IMR-90 (cell line): ENCODE measurements at regions not wholly inside any gene's neighbourhood (a gene's known extent, or its start where the extent isn't known, plus 50 kb on each side); places are given as distances from the start of the nearest gene placed in this dataset.

ENCODE experiments used
- ATAC-seq: fragments of 200-7000 bp; cut with Tn5 transposase; 2 replicates; pipeline ENCODE4 v1.9.1; 2020; ENCODE audit warnings: low read depth, mild to moderate bottlenecking, moderate library complexity
- BruUV-seq: library from RNA; stranded (reverse); fragments of 400-500 nt; replicated peaks from 2 replicates; lab custom pipeline; 2021; lab: Mats Ljungman, UMichigan
- CTCF ChIA-PET: fragments of 300-600 bp; formaldehyde crosslinking; extraction: SDS; loops from one replicate; lab custom pipeline; 2021; ENCODE audit warnings: antibody characterized with exemption; lab: Yijun Ruan, JAX
- POLR2A ChIA-PET: fragments of 300-600 bp; sonication (Branson Sonifier 250); formaldehyde crosslinking; loops from one replicate; lab custom pipeline; 2022; ENCODE audit warnings: antibody characterized with exemption; ENCODE audit not compliant: unreplicated experiment; lab: Charles Lee
- DNase-seq: peaks from one replicate; pipeline ENCODE4 v3.0.0; 2013
- H2AFZ ChIP-seq: replicated peaks from 2 replicates; pipeline ENCODE3; 2013; ENCODE audit warnings: low read length, mild to moderate bottlenecking; ENCODE audit not compliant: poor library complexity
- H2AK5ac ChIP-seq: 2 replicates; pipeline ENCODE4 v1.6.1; 2013; ENCODE audit warnings: low read depth, low read length, inconsistent platforms
- H2AK9ac ChIP-seq: replicated peaks from 2 replicates; pipeline ENCODE3; 2013; ENCODE audit warnings: mild to moderate bottlenecking, low read depth, low read length, moderate library complexity; ENCODE audit not compliant: poor library complexity
- H2BK120ac ChIP-seq: 2 replicates; pipeline ENCODE4 v1.6.1; 2013; ENCODE audit warnings: low read depth, low read length, inconsistent platforms
- H2BK15ac ChIP-seq: 3 replicates; pipeline ENCODE4 v1.6.1; 2013; ENCODE audit warnings: low read depth, low read length, inconsistent platforms
- H2BK20ac ChIP-seq: 2 replicates; pipeline ENCODE4 v1.6.1; 2013; ENCODE audit warnings: low read depth, mild to moderate bottlenecking, inconsistent platforms, low read length, moderate library complexity
- H2BK5ac ChIP-seq: 2 replicates; pipeline ENCODE4 v1.6.1; 2013; ENCODE audit warnings: mild to moderate bottlenecking, low read depth, low read length, inconsistent platforms; ENCODE audit not compliant: poor library complexity, severe bottlenecking
- H3K14ac ChIP-seq: replicated peaks from 2 replicates; pipeline ENCODE4 v1.6.1; 2013; ENCODE audit warnings: low read depth, low read length, inconsistent platforms
- H3K18ac ChIP-seq: 2 replicates; pipeline ENCODE4 v1.6.1; 2013; ENCODE audit warnings: low read depth, low read length, control low read depth
- H3K23ac ChIP-seq: 2 replicates; pipeline ENCODE4 v1.6.1; 2013; ENCODE audit warnings: low read depth, low read length, inconsistent platforms
- H3K27ac ChIP-seq: 2 replicates; pipeline ENCODE4 v1.5.1; 2013; ENCODE audit warnings: mild to moderate bottlenecking, control low read depth, low read length; ENCODE audit not compliant: insufficient read depth
- H3K27me3 ChIP-seq: 2 replicates; pipeline ENCODE4 v1.6.1; 2013; ENCODE audit warnings: low read length; ENCODE audit not compliant: control insufficient read depth, insufficient read depth
- H3K36me3 ChIP-seq: 2 replicates; pipeline ENCODE4 v1.6.1; 2013; ENCODE audit warnings: low read length, mixed read lengths; ENCODE audit not compliant: control insufficient read depth, insufficient read depth
- H3K4ac ChIP-seq: 2 replicates; pipeline ENCODE4 v1.6.1; 2013; ENCODE audit warnings: low read depth, low read length, inconsistent platforms
- H3K4me1 ChIP-seq: 2 replicates; pipeline ENCODE4 v1.6.1; 2013; ENCODE audit warnings: low read length, mixed read lengths; ENCODE audit not compliant: control insufficient read depth, insufficient read depth
- H3K4me2 ChIP-seq: 2 replicates; pipeline ENCODE4 v1.6.1; 2013; ENCODE audit warnings: low read depth, mild to moderate bottlenecking, control low read depth, low read length, moderate library complexity
- H3K4me3 ChIP-seq: 2 replicates; pipeline ENCODE4 v1.5.1; 2013; ENCODE audit warnings: low read depth, mild to moderate bottlenecking, control low read depth, low read length, moderate library complexity; ENCODE audit not compliant: insufficient read depth
- H3K56ac ChIP-seq: 2 replicates; pipeline ENCODE4 v1.6.1; 2013; ENCODE audit warnings: low read length, inconsistent platforms; ENCODE audit not compliant: insufficient read depth; ENCODE audit errors: extremely low read depth
- H3K79me1 ChIP-seq, 2 experiments: 2 replicates each; pipeline ENCODE4 v1.6.1; 2013; ENCODE audit warnings: low read length in 2 of 2, inconsistent platforms in 1 of 2, low read depth in 1 of 2
- H3K9ac ChIP-seq: 2 replicates; pipeline ENCODE4 v1.6.1; 2013; ENCODE audit warnings: low read depth, low read length, control low read depth
- H3K9me1 ChIP-seq: 2 replicates; pipeline ENCODE4 v1.6.1; 2013; ENCODE audit warnings: low read length, inconsistent platforms; ENCODE audit not compliant: insufficient read depth
- H3K9me3 ChIP-seq: 2 replicates; pipeline ENCODE4 v1.6.1; 2013; ENCODE audit warnings: low read length; ENCODE audit not compliant: control insufficient read depth, insufficient read depth
- H4K20me1 ChIP-seq: 2 replicates; pipeline ENCODE4 v1.6.1; 2013; ENCODE audit warnings: low read length, inconsistent platforms; ENCODE audit not compliant: insufficient read depth
- H4K5ac ChIP-seq: 2 replicates; pipeline ENCODE4 v1.6.1; 2013; ENCODE audit warnings: mild to moderate bottlenecking, low read depth, low read length, control low read depth
- H4K8ac ChIP-seq, 2 experiments: 2 replicates each; pipeline ENCODE4 v1.6.1; 2013; ENCODE audit warnings: low read depth in 2 of 2, low read length in 2 of 2, control low read depth in 1 of 2, inconsistent platforms in 1 of 2
- H4K91ac ChIP-seq: 2 replicates; pipeline ENCODE4 v1.6.1; 2013; ENCODE audit warnings: low read depth, low read length, inconsistent platforms; ENCODE audit not compliant: insufficient read depth
- BHLHE40 ChIP-seq: fragments of 150-350 bp; IDR thresholded peaks from 2 replicates; pipeline ENCODE4 v1.6.1; 2016; ENCODE audit warnings: mild to moderate bottlenecking, low read depth, low read length
- CEBPB ChIP-seq: IDR thresholded peaks from 2 replicates; pipeline ENCODE4 v1.6.1; 2012; ENCODE audit warnings: low read depth, low read length, improper control_type of control experiment
- CHD1 ChIP-seq: IDR thresholded peaks from 2 replicates; pipeline ENCODE4 v1.6.1; 2012; ENCODE audit warnings: low read depth, low read length, improper control_type of control experiment
- FOS ChIP-seq: fragments of 150-350 bp; IDR thresholded peaks from 2 replicates; pipeline ENCODE4 v1.6.1; 2016; ENCODE audit warnings: low read depth, low read length
- MAFK ChIP-seq: IDR thresholded peaks from 2 replicates; pipeline ENCODE4 v1.6.1; 2012; ENCODE audit warnings: low read depth, low read length, improper control_type of control experiment
- MXI1 ChIP-seq: IDR thresholded peaks from 2 replicates; pipeline ENCODE4 v1.6.1; 2012; ENCODE audit warnings: low read depth, mild to moderate bottlenecking, low read length, moderate library complexity, borderline replicate concordance
- NFE2L2 ChIP-seq: fragments of 150-350 bp; IDR thresholded peaks from 2 replicates; pipeline ENCODE4 v1.6.1; 2016; ENCODE audit warnings: low read depth, mild to moderate bottlenecking, low read length
- POLR2A ChIP-seq: IDR thresholded peaks from 2 replicates; pipeline ENCODE4 v1.6.1; 2012; ENCODE audit warnings: mild to moderate bottlenecking, low read depth, low read length
- RAD21 ChIP-seq: IDR thresholded peaks from 2 replicates; pipeline ENCODE4 v1.6.1; 2012; ENCODE audit warnings: low read length, improper control_type of control experiment
- RCOR1 ChIP-seq: IDR thresholded peaks from 2 replicates; pipeline ENCODE4 v1.6.1; 2012; ENCODE audit warnings: mild to moderate bottlenecking, low read length, improper control_type of control experiment; ENCODE audit not compliant: insufficient replicate concordance
- RFX5 ChIP-seq: IDR thresholded peaks from 2 replicates; pipeline ENCODE4 v1.8.0; 2012; ENCODE audit warnings: low read depth, mild to moderate bottlenecking, low read length, moderate library complexity
- SMC3 ChIP-seq: fragments of 150-350 bp; IDR thresholded peaks from 2 replicates; pipeline ENCODE4 v1.6.1; 2016; ENCODE audit warnings: low read depth, mild to moderate bottlenecking, antibody characterized with exemption, low read length, moderate library complexity
- USF2 ChIP-seq: fragments of 150-350 bp; IDR thresholded peaks from 2 replicates; pipeline ENCODE4 v1.6.1; 2017; ENCODE audit warnings: mild to moderate bottlenecking, antibody characterized with exemption, low read length, low read depth
- WGBS, 2 experiments: methylation state at CpG; one replicate each; pipeline versions ENCODE4 v1.1.5 to v1.1.7; 2013; ENCODE audit warnings: missing lambda C conversion rate in 2 of 2; ENCODE audit not compliant: insufficient read length in 1 of 2; ENCODE audit errors: extremely low coverage in 2 of 2; 5-methylcytosine and 5-hydroxymethylcytosine counted together
- dilution Hi-C: fragments of 300-500 bp; cut with HindIII; formaldehyde crosslinking; loops from one replicate; pipeline ENCODE4 v1.14.3; 2018; ENCODE audit warnings: low sequenced_read_pairs; ENCODE audit not compliant: unreplicated experiment
- in situ Hi-C: fragments of 300-500 bp; cut with MboI; formaldehyde crosslinking; loops from 3 replicates; pipeline ENCODE4 v1.14.3; 2019; ENCODE audit warnings: low sequenced_read_pairs, inconsistent platforms, mixed read lengths
- intact Hi-C: fragments of 100-400 bp; cut with micrococcal nuclease; formaldehyde crosslinking; loops from 2 replicates; pipeline ENCODE4 v1.10.0; 2022
- TF ChIP-seq, protein P1 (sequence below): fragments of 150-350 bp; IDR thresholded peaks from 2 replicates; pipeline ENCODE4 v1.6.1; 2016; ENCODE audit warnings: low read depth, mild to moderate bottlenecking, low read length, moderate library complexity, borderline replicate concordance
- TF ChIP-seq, protein P2 (sequence below): conservative IDR thresholded peaks from 2 replicates; pipeline ENCODE4 v1.5.1; 2012; ENCODE audit warnings: mild to moderate bottlenecking, low read depth, low read length, improper control_type of control experiment

GRCh38 chr2:9113916-9114315 lies 92.7 kb upstream of the ASAP2 start:
- Histone ChIP-seq H4K5ac (no peak overlapping the region), H3K4me1 (peaks cover 13% of the 10 kb centered on the region), H3K36me3 (no peaks in the 10 kb centered on the region), H2AK5ac (no peak overlapping the region), H3K23ac (no peak overlapping the region), H4K91ac (no peak overlapping the region), H3K4ac (no peak overlapping the region), H3K14ac (no peak overlapping the region), H3K79me1 (0 out of 4 replicates have a peak, but pooled peaks cover 0 to 4% of the 10 kb centered on the region in 2 experiments), H3K9me3 (no peaks in the 10 kb centered on the region), H2AFZ (no peak overlapping the region), H4K8ac (no peak overlapping the region), H3K56ac (no peak overlapping the region), H3K9me1 (peaks cover 13% of the 10 kb centered on the region), H3K18ac (no peak overlapping the region), H2BK5ac (no peak overlapping the region), H3K4me3 (no peak overlapping the region), H4K20me1 (no peaks in the 10 kb centered on the region), H3K27ac (no peak overlapping the region), H2BK120ac (no peak overlapping the region), H3K9ac (no peak overlapping the region), H2AK9ac (no peak overlapping the region), H2BK15ac (no peak overlapping the region), H3K4me2 (no peak overlapping the region), H3K27me3 (no peaks in the 10 kb centered on the region), H2BK20ac (peak overlapping the region; percentile 26; the same call in 1 of the 2 replicates)
- CTCF ChIA-PET, result no interaction called here
- TF ChIP-seq RAD21 (no peak), MAFK (no peak), CHD1 (no peak), RCOR1 (no peak), USF2 (no peak), CEBPB (no peak), FOS (no peak), BHLHE40 (no peak), POLR2A (no peak), MXI1 (no peak), RFX5 (no peak), NFE2L2 (no peak), SMC3 (no peak)
- TF ChIP-seq, protein P1, sequence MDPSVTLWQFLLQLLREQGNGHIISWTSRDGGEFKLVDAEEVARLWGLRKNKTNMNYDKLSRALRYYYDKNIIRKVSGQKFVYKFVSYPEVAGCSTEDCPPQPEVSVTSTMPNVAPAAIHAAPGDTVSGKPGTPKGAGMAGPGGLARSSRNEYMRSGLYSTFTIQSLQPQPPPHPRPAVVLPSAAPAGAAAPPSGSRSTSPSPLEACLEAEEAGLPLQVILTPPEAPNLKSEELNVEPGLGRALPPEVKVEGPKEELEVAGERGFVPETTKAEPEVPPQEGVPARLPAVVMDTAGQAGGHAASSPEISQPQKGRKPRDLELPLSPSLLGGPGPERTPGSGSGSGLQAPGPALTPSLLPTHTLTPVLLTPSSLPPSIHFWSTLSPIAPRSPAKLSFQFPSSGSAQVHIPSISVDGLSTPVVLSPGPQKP, result no peak
- TF ChIP-seq, protein P2, sequence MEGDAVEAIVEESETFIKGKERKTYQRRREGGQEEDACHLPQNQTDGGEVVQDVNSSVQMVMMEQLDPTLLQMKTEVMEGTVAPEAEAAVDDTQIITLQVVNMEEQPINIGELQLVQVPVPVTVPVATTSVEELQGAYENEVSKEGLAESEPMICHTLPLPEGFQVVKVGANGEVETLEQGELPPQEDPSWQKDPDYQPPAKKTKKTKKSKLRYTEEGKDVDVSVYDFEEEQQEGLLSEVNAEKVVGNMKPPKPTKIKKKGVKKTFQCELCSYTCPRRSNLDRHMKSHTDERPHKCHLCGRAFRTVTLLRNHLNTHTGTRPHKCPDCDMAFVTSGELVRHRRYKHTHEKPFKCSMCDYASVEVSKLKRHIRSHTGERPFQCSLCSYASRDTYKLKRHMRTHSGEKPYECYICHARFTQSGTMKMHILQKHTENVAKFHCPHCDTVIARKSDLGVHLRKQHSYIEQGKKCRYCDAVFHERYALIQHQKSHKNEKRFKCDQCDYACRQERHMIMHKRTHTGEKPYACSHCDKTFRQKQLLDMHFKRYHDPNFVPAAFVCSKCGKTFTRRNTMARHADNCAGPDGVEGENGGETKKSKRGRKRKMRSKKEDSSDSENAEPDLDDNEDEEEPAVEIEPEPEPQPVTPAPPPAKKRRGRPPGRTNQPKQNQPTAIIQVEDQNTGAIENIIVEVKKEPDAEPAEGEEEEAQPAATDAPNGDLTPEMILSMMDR, result no peak
- 100% methylated on average over 2 of the region's 5 CpGs; no CpG with 5 or more reads in 1 of the 2 experiments for WGBS, 2 experiments
- intact Hi-C loops, result no loop called here
- DNase-seq, result no peak
- in situ Hi-C loops, result no loop called here
- no peak for ATAC-seq
- dilution Hi-C loops, result no loop called here
- POLR2A ChIA-PET, result interaction anchor here (0.6 kb wide), 1 partner anchor 83 kb away, joined by 6 read pairs; no protein-coding TSS in a partner anchor
- no TSS peak for BruUV-seq
